GM12891 (cell line): ENCODE measurements at regions not wholly inside any gene's neighbourhood (a gene's known extent, or its start where the extent isn't known, plus 50 kb on each side); places are given as distances from the start of the nearest gene placed in this dataset.

Source experiments
- POLR2AphosphoS5 ChIP-seq: IDR thresholded peaks from 2 replicates; pipeline ENCODE4 v1.6.1; 2011; ENCODE audit warnings: low read depth, low read length, control low read depth
- TAF1 ChIP-seq: IDR thresholded peaks from 2 replicates; pipeline ENCODE4 v1.6.1; 2011; ENCODE audit warnings: low read depth, low read length, control low read depth

DNA sequence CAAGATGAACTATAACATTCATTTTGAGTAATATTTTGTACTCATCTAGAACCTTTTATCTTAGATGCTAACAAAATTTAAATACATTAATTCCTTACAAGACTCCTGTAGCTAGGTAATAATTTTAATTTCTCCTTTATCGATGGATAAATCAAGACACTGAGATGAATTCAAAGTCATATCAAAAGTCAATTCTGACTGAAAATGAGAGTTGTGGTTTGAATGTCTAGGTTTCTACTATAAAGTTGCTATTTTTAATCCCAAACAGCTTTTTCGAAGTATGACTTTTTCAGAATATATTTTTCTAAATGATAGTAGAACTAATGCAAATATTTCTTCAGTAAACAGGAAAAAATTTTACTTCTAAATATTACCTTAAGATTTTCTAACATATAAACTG, 491.7 kb upstream of the FAM174A start:
- TF ChIP-seq POLR2AphosphoS5 (no peak), TAF1 (no peak)
